GM12891 (cell line): ENCODE measurements at regions not wholly inside any gene's neighbourhood (a gene's known extent, or its start where the extent isn't known, plus 50 kb on each side); places are given as distances from the start of the nearest gene placed in this dataset.

Source experiments
- POLR2A ChIP-seq: IDR thresholded peaks from 2 replicates; pipeline ENCODE4 v1.6.1; 2011; ENCODE audit warnings: low read depth, low read length, control low read depth
- POLR2AphosphoS5 ChIP-seq: IDR thresholded peaks from 2 replicates; pipeline ENCODE4 v1.6.1; 2011; ENCODE audit warnings: low read depth, low read length, control low read depth

- TF ChIP-seq POLR2A: no peak
- TF ChIP-seq POLR2AphosphoS5: no peak
Observed at GRCh38 chr11:37104380-37104779, 506.3 kb upstream of the RAG2 start.
